Spleen (tissue), 11 donors: ENCODE measurements at regions not wholly inside any gene's neighbourhood (a gene's known extent, or its start where the extent isn't known, plus 50 kb on each side); places are given as distances from the start of the nearest gene placed in this dataset.

Source experiments
- DNase-seq: peaks from one replicate; pipeline ENCODE4 v3.0.0-alpha.2; 2020
- H3K27ac ChIP-seq, 8 donors: fragments of 200-600 bp; sonication (generic) in 7 of 8; 1 replicate in 4 of 8; 2 replicates in 4 of 8; pipeline versions ENCODE4 v1.5.0 to v1.8.0; 2016 to 2021; ENCODE audit warnings: inconsistent platforms in 4 of 8, mild to moderate bottlenecking in 4 of 8, moderate library complexity in 1 of 8
- H3K27me3 ChIP-seq, 7 donors: fragments of 200-600 bp; sonication (generic) in 6 of 7; replicated peaks in 1 of 7; 1 replicate in 4 of 7; 2 replicates in 3 of 7; pipeline versions ENCODE4 v1.5.0 to v1.8.0; 2016 to 2021; ENCODE audit warnings: inconsistent platforms in 3 of 7, mild to moderate bottlenecking in 1 of 7
- H3K36me3 ChIP-seq, 6 donors: fragments of 200-600 bp; sonication (generic) in 5 of 6; 1 replicate in 4 of 6; 2 replicates in 2 of 6; pipeline versions ENCODE4 v1.5.0 to v1.8.0; 2016 to 2021; ENCODE audit warnings: inconsistent platforms in 2 of 6
- H3K4me1 ChIP-seq, 6 donors: fragments of 200-600 bp; sonication (generic) in 5 of 6; 1 replicate in 3 of 6; 2 replicates in 3 of 6; pipeline versions ENCODE4 v1.5.0 to v1.8.0; 2016 to 2021; ENCODE audit warnings: inconsistent platforms in 3 of 6
- H3K4me3 ChIP-seq, 8 donors: fragments of 200-600 bp; sonication (generic) in 7 of 8; 1 replicate in 4 of 8; 2 replicates in 4 of 8; pipeline versions ENCODE4 v1.5.0 to v1.8.0; 2016 to 2021; ENCODE audit warnings: inconsistent platforms in 4 of 8, mild to moderate bottlenecking in 4 of 8, moderate library complexity in 2 of 8
- H3K9me3 ChIP-seq, 8 donors: fragments of 200-600 bp; sonication (generic) in 7 of 8; 1 replicate in 4 of 8; 2 replicates in 4 of 8; pipeline versions ENCODE4 v1.5.0 to v1.8.0; 2016 to 2021; ENCODE audit warnings: inconsistent platforms in 4 of 8
- POLR2A ChIP-seq, 3 donors: fragments of 450-650 bp; IDR thresholded peaks; one replicate each; pipeline ENCODE4 v1.5.1; 2017; ENCODE audit warnings: antibody characterized with exemption in 3 of 3, mild to moderate bottlenecking in 1 of 3
- POLR2AphosphoS5 ChIP-seq, 3 donors: sonication (generic); formaldehyde crosslinking; IDR thresholded peaks; one replicate each; pipeline ENCODE4 v1.5.1; 2017; ENCODE audit warnings: antibody characterized with exemption in 3 of 3
- WGBS, 5 donors: extraction: QIAGEN DNeasy Blood & Tissue Kit in 3 of 5; methylation state at CpG; one replicate each; pipeline versions ENCODE4 v1.1.5 to v1.1.7; 2013 to 2018; 5-methylcytosine and 5-hydroxymethylcytosine counted together
- intact Hi-C: fragments of 100-400 bp; cut with DNase I; formaldehyde crosslinking; loops from one replicate; pipeline ENCODE4 v1.15.0; 2023; ENCODE audit warnings: low total_unique reads
- TF ChIP-seq, protein P1 (sequence below), 11 experiments: fragments of 200-600 bp in 7 of 11; fragments of 450-650 bp in 4 of 11; sonication (generic) in 4 of 11; IDR thresholded peaks in 8 of 11; conservative IDR thresholded peaks in 3 of 11; 1 replicate in 7 of 11; 2 replicates in 4 of 11; pipeline versions ENCODE4 v1.4.0 to v1.8.0; 2016 to 2021; ENCODE audit warnings: antibody characterized with exemption in 11 of 11, inconsistent platforms in 4 of 11, mild to moderate bottlenecking in 1 of 11
- donor health status: healthy with polysubstance abuse.
- donor health status: DM: no; HTN: no; CAD: no; lungs with moderate emphysema.
- donor health status: DM: no; HTN: no; CAD: no.
- donor health status: Bipolar disorder and iron deficiency.
- donor health status: healthy.
- donor health status: DM: no; HTN: no; CAD: no.
- donor health status: DM: yes; HTN: yes; CAD: no.

GRCh38 chr18:68555879-68556301 lies 159.0 kb downstream of the TMX3 start:
- no peaks in the 10 kb centered on the region for H3K9me3 ChIP-seq
- no peak for TF ChIP-seq POLR2AphosphoS5 (IDR thresholded peaks at IDR 0.05)
- TF ChIP-seq, protein P1, sequence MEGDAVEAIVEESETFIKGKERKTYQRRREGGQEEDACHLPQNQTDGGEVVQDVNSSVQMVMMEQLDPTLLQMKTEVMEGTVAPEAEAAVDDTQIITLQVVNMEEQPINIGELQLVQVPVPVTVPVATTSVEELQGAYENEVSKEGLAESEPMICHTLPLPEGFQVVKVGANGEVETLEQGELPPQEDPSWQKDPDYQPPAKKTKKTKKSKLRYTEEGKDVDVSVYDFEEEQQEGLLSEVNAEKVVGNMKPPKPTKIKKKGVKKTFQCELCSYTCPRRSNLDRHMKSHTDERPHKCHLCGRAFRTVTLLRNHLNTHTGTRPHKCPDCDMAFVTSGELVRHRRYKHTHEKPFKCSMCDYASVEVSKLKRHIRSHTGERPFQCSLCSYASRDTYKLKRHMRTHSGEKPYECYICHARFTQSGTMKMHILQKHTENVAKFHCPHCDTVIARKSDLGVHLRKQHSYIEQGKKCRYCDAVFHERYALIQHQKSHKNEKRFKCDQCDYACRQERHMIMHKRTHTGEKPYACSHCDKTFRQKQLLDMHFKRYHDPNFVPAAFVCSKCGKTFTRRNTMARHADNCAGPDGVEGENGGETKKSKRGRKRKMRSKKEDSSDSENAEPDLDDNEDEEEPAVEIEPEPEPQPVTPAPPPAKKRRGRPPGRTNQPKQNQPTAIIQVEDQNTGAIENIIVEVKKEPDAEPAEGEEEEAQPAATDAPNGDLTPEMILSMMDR (IDR thresholded peaks at IDR 0.05 in 8 of 11, conservative IDR thresholded peaks at IDR 0.05 in 3 of 11), result no peak
- TF ChIP-seq POLR2A (IDR thresholded peaks at IDR 0.05), result no peak
- H3K4me1 ChIP-seq, result no peaks in the 10 kb centered on the region
- H3K4me3 ChIP-seq, result no peak overlapping the region
- H3K36me3 ChIP-seq, result no peaks in the 10 kb centered on the region
- H3K27ac ChIP-seq, result no peak overlapping the region
- intact Hi-C loops, result no loop called here
- H3K27me3 ChIP-seq, result no peaks in the 10 kb centered on the region
- DNase-seq, result no peak

DNA sequence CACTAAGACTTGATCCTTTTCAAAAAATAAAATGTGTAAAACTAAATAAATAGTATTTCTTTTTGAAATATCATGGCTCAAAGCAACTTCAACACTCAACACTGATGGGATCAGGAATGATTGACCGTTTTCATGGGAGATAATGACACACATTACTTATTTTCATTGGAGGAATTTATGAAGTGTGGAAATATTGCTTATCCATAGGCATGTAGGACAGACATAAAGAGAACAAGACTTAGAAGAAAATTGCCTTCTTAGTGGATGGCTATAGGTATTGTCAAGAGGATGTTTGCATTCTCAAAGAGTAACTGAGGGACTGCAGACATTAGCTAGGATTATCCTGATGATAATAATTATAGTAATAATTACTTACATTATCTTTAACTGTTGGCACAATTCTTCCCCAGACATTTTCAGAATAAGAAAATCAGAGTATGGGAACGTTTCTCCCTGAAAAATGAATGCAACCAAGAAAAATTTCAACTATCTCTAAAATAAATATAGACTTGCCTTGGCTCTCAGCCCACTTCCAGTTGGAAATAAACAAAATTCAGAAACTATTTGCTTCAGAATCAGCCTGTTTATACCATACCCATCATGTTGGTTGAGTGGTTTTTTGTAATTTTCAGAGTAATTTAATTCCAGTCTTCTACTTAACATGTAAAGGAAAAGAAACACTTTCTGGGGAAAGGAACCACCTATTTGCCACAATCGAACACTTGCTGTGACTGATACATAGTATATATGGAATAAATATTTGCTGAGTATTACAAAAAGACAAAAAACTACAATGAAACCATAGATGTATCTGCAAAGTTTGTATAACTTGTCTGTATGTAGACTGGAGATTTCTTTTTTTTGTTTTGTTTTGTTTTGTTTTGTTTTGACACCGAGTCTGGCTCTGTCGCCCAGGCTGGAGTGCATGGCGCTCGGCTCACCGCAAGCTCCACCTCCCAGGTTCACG lies 165.7 kb downstream of the TMX3 start:
- H3K4me3 ChIP-seq, result no peak overlapping the region
- no peak overlapping the region for H3K27ac ChIP-seq
- TF ChIP-seq, protein P1 (IDR thresholded peaks at IDR 0.05 in 8 of 11, conservative IDR thresholded peaks at IDR 0.05 in 3 of 11), result no peak
- TF ChIP-seq POLR2AphosphoS5 (IDR thresholded peaks at IDR 0.05), result no peak
- H3K36me3 ChIP-seq, result no peaks in the 10 kb centered on the region
- H3K27me3 ChIP-seq, result no peaks in the 10 kb centered on the region
- 75 to 86% (median 81%) methylated on average over 9 of the region's 9 CpGs for WGBS, 5 donors
- intact Hi-C loops, result no loop called here
- H3K9me3 ChIP-seq, result no peaks in the 10 kb centered on the region
- no peaks in the 10 kb centered on the region for H3K4me1 ChIP-seq
- no peak for DNase-seq

DNA sequence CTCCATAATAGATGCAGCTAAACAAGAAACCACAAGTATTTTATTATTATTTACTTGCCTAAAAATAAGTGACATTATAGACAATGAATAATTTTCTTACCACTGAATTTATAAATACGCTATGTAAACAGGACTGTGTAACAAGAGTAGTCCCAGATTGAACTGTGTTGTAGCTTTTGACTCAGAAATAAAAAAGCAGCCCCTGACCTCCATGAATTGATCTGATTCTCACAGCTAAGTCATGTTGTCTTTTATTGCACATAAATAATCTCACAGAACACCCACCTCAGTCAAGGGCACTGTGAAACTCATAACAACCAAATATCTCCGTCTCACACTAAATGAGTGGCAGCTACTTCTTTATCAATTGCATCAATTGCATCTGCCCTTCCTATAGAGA lies 171.6 kb downstream of the TMX3 start:
- H3K27ac ChIP-seq, result no peak overlapping the region
- TF ChIP-seq, protein P1 (IDR thresholded peaks at IDR 0.05 in 8 of 11, conservative IDR thresholded peaks at IDR 0.05 in 3 of 11), result no peak
- TF ChIP-seq POLR2A (IDR thresholded peaks at IDR 0.05) (no peak), POLR2AphosphoS5 (IDR thresholded peaks at IDR 0.05) (no peak)
- WGBS, 5 donors, result 78 to 85% (median 81%) methylated on average over 2 of the region's 2 CpGs
- DNase-seq, result no peak
- no peak overlapping the region for H3K4me3 ChIP-seq
- no peaks in the 10 kb centered on the region for H3K9me3 ChIP-seq
- H3K36me3 ChIP-seq, result no peaks in the 10 kb centered on the region
- no peaks in the 10 kb centered on the region for H3K4me1 ChIP-seq
- intact Hi-C loops, result no loop called here
- no peaks in the 10 kb centered on the region for H3K27me3 ChIP-seq

GRCh38 chr18:68542846-68543245 lies 172.1 kb downstream of the TMX3 start:
- TF ChIP-seq, protein P1 (IDR thresholded peaks at IDR 0.05 in 8 of 11, conservative IDR thresholded peaks at IDR 0.05 in 3 of 11), result no peak
- TF ChIP-seq POLR2A (IDR thresholded peaks at IDR 0.05) (no peak), POLR2AphosphoS5 (IDR thresholded peaks at IDR 0.05) (no peak)
- Histone ChIP-seq H3K27ac (no peak overlapping the region), H3K36me3 (no peaks in the 10 kb centered on the region), H3K4me1 (no peaks in the 10 kb centered on the region), H3K27me3 (no peaks in the 10 kb centered on the region), H3K9me3 (no peaks in the 10 kb centered on the region), H3K4me3 (no peak overlapping the region)
- 71 to 91% (median 79%) methylated on average over 1 of the region's 1 CpG for WGBS, 5 donors
- DNase-seq, result no peak
- intact Hi-C loops, result no loop called here
